K562 (cell line): ENCODE measurements at regions not wholly inside any gene's neighbourhood (a gene's known extent, or its start where the extent isn't known, plus 50 kb on each side); places are given as distances from the start of the nearest gene placed in this dataset.

Experiments used
- EZH2 ChIP-seq: IDR thresholded peaks from 2 replicates; pipeline ENCODE4 v1.6.1; 2012; ENCODE audit warnings: low read depth, mild to moderate bottlenecking, inconsistent platforms, low read length, borderline replicate concordance
- KLF1 ChIP-seq: fragments of 450-650 bp; IDR thresholded peaks from 2 replicates; pipeline ENCODE4 v1.6.1; 2016; ENCODE audit warnings: missing genetic modification characterization, missing compliant biosample characterization
- NBN ChIP-seq: fragments of 450-650 bp; IDR thresholded peaks from 2 replicates; pipeline ENCODE4 v1.6.1; 2016; ENCODE audit warnings: low read depth, mild to moderate bottlenecking
- PHTF2 ChIP-seq: fragments of 250-450 bp; sonication (Bioruptor Pico); IDR thresholded peaks from 2 replicates; pipeline ENCODE4 v1.5.0; 2021; ENCODE audit warnings: mild to moderate bottlenecking
- SIN3A ChIP-seq, 2 experiments: fragments of 150-350 bp in 1 of 2; IDR thresholded peaks; 2 replicates each; pipeline ENCODE4 v1.6.1; 2011 to 2016; ENCODE audit warnings: borderline replicate concordance in 2 of 2, low read depth in 2 of 2, low read length in 2 of 2, mild to moderate bottlenecking in 2 of 2, moderate library complexity in 2 of 2; ENCODE audit not compliant: control insufficient read depth in 1 of 2
- ZNF212 ChIP-seq: fragments of 450-650 bp; formaldehyde crosslinking; IDR thresholded peaks from 2 replicates; pipeline ENCODE4 v1.4.0; 2020; ENCODE audit warnings: mild to moderate bottlenecking
- TF ChIP-seq, protein P1 (sequence below): fragments of 450-650 bp; IDR thresholded peaks from 2 replicates; pipeline ENCODE4 v1.6.1; 2016; ENCODE audit warnings: low read depth
- TF ChIP-seq, protein P2 (sequence below): fragments of 250-450 bp; sonication (Bioruptor Pico); IDR thresholded peaks from 2 replicates; pipeline ENCODE4 v1.9.0; 2021; ENCODE audit warnings: mild to moderate bottlenecking, inconsistent platforms

DNA sequence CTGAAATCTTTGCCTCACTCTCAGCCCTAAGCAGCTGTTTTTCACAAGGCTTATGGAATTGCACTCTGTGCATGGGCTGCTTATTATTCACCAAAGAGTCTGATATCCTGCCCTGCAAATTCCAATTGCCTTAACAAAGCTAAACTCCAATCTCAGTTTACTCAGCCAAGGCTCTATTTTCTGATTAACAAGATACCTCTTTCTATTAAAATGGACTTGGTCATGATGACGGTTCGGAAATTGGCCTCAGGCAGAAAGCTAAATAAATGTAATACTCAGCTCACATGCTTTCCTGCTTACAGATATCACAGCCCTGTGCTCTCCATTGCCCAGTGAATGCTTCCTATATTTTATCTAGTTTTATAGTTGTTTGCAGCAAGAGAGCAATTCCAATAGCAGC is 1270.8 kb downstream of the PCDH9 start (continued):
- TF ChIP-seq, protein P1, sequence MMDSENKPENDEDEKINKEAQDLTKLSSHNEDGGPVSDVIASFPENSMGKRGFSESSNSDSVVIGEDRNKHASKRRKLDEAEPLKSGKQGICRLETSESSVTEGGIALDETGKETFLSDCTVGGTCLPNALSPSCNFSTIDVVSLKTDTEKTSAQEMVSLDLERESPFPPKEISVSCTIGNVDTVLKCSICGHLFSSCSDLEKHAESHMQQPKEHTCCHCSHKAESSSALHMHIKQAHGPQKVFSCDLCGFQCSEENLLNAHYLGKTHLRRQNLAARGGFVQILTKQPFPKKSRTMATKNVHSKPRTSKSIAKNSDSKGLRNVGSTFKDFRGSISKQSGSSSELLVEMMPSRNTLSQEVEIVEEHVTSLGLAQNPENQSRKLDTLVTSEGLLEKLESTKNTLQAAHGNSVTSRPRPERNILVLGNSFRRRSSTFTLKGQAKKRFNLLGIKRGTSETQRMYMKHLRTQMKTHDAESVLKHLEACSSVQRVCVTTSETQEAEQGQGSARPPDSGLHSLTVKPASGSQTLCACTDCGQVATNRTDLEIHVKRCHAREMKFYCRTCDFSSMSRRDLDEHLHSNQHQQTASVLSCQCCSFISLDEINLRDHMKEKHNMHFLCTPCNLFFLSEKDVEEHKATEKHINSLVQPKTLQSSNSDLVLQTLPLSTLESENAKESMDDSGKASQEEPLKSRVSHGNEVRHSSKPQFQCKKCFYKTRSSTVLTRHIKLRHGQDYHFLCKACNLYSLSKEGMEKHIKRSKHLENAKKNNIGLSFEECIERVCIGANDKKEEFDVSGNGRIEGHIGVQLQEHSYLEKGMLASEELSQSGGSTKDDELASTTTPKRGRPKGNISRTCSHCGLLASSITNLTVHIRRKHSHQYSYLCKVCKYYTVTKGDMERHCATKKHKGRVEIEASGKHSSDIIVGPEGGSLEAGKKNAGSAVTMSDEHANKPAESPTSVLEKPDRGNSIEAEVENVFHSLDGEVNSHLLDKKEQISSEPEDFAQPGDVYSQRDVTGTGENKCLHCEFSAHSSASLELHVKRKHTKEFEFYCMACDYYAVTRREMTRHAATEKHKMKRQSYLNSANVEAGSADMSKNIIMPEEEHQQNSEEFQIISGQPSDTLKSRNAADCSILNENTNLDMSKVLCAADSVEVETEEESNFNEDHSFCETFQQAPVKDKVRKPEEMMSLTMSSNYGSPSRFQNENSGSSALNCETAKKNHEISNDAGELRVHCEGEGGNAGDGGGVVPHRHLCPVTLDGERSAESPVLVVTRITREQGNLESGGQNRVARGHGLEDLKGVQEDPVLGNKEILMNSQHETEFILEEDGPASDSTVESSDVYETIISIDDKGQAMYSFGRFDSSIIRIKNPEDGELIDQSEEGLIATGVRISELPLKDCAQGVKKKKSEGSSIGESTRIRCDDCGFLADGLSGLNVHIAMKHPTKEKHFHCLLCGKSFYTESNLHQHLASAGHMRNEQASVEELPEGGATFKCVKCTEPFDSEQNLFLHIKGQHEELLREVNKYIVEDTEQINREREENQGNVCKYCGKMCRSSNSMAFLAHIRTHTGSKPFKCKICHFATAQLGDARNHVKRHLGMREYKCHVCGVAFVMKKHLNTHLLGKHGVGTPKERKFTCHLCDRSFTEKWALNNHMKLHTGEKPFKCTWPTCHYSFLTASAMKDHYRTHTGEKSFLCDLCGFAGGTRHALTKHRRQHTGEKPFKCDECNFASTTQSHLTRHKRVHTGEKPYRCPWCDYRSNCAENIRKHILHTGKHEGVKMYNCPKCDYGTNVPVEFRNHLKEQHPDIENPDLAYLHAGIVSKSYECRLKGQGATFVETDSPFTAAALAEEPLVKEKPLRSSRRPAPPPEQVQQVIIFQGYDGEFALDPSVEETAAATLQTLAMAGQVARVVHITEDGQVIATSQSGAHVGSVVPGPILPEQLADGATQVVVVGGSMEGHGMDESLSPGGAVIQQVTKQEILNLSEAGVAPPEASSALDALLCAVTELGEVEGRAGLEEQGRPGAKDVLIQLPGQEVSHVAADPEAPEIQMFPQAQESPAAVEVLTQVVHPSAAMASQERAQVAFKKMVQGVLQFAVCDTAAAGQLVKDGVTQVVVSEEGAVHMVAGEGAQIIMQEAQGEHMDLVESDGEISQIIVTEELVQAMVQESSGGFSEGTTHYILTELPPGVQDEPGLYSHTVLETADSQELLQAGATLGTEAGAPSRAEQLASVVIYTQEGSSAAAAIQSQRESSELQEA: no peak
- no peak for TF ChIP-seq EZH2
- TF ChIP-seq SIN3A (IDR thresholded peaks at IDR 0.05; ENCODE audit: borderline replicate concordance in 2 of 2, control insufficient read depth in 1 of 2, low read depth in 2 of 2, low read length in 2 of 2): no peak
- TF ChIP-seq, protein P2, sequence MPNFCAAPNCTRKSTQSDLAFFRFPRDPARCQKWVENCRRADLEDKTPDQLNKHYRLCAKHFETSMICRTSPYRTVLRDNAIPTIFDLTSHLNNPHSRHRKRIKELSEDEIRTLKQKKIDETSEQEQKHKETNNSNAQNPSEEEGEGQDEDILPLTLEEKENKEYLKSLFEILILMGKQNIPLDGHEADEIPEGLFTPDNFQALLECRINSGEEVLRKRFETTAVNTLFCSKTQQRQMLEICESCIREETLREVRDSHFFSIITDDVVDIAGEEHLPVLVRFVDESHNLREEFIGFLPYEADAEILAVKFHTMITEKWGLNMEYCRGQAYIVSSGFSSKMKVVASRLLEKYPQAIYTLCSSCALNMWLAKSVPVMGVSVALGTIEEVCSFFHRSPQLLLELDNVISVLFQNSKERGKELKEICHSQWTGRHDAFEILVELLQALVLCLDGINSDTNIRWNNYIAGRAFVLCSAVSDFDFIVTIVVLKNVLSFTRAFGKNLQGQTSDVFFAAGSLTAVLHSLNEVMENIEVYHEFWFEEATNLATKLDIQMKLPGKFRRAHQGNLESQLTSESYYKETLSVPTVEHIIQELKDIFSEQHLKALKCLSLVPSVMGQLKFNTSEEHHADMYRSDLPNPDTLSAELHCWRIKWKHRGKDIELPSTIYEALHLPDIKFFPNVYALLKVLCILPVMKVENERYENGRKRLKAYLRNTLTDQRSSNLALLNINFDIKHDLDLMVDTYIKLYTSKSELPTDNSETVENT (CRISPR knock-in tag): no peak
- no peak for TF ChIP-seq KLF1 (tag)
- no peak for TF ChIP-seq PHTF2 (CRISPR knock-in tag)
- no peak for TF ChIP-seq NBN
- no peak for TF ChIP-seq ZNF212 (CRISPR knock-in tag)
